NCI-H1417 (cell line): ENCODE measurements at regions not wholly inside any gene's neighbourhood (a gene's known extent, or its start where the extent isn't known, plus 50 kb on each side); places are given as distances from the start of the nearest gene placed in this dataset.

Experiments
- DNase-seq, 3 experiments: peaks; one replicate each; lab custom pipeline; 2025; lab: John Stamatoyannopoulos, UW

DNA sequence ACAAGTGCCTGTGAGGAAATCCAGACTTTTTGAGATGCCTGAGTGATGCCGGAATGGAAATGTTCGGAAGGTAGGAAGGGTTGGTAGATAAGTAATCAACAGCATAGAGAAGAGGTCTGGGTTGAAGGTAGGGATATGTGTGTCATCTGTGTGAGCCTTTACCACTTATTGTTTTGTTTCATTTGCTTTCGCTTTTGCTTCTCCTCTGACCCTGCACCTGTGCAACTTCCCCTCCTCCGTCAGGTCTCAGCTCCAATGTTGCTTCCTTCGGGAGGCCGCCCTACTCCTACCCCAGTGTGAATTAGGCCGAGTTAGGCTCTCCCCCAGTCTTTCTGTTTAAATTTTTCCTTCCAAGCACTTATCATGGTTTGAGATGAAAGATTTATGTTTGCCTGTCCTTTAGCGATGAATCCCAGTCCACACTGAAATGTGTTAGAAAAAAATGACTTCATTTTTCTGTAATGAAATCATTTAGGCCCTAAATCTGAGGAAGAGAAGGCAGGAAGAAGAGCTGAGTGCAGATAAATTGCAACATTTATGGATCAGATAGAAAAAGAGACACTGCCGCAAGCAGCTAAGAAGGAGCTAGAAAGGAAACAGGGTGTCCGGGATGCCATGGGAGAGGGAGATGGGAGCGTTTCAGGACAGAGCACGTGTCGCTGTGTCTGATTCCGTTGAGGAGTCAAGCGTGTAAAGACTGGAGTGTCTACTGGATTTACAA is 139.6 kb upstream of the PELI1 start:
- DNase-seq, result no peak

GRCh38 chr2:64284751-64285150 is 140.5 kb upstream of the PELI1 start:
- DNase-seq, result no peak

- no peak for DNase-seq
Observed at GRCh38 chr2:64287202-64287740, 143.1 kb upstream of the PELI1 start.

GRCh38 chr2:64288321-64289193 is 144.3 kb upstream of the PELI1 start:
- DNase-seq, result no peak

- no peak for DNase-seq
Observed at GRCh38 chr2:64289251-64289650, 145.0 kb upstream of the PELI1 start.

DNA sequence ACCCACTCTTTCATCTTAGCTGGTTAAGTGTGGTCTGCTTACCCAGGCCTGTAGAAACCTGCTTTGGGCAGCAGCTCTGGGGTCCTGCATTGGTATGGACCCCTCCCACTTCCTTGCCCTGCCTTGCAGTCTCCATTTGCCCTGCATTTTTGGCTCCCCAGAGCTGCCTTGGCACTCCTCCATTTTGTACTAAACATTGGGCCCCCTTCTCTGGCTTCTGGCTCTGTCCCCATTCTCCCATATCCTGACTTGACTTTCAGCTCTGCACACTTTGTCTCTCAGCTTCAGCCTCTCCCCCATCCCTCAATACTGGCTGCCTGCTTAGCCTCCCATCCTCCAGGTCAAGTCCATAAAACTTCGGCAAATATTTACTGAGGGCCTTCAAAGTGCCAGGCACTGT is 145.5 kb upstream of the PELI1 start:
- DNase-seq, result no peak

- no peak for DNase-seq
Observed at GRCh38 chr2:64291181-64291580, 147.0 kb upstream of the PELI1 start.

- peak in 1 of 3 experiments; percentile 14 for DNase-seq
Observed at GRCh38 chr2:64295326-64296139, 151.3 kb upstream of the PELI1 start.

- DNase-seq, result peak in 2 of 3 experiments; percentile 60 to 81
Observed at GRCh38 chr2:64296140-64296480, 151.9 kb upstream of the PELI1 start.

DNA sequence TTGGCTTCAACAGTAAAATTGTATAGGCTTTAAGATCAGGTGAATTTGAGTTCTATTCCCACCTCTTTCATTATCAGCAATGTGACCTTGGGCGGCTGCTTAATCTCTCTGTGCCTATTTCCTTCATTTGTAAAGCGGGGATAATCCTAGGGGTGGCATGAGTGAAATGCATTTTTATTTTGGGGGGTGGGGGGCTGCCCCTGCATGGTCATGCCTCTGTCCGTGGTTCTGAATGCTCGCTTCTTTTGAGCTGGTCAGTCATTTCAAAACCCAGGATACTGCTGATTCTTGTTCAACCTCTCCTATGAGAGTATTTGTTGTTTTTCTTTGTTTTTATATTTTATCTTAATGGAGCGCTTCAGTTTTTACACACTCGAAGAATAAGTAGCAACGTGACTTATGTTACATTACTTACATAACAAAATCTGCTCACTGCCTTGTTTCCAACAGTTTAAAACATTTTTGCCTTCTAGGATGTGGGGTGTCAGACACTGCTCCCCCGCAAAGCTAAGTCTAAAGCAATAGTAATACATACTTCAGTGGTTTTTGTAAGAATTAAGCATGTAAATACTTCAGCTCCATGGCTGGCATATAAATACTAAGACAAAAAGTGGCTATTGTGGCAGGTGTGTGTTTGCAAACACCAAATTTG is 152.6 kb upstream of the PELI1 start:
- no peak for DNase-seq

DNA sequence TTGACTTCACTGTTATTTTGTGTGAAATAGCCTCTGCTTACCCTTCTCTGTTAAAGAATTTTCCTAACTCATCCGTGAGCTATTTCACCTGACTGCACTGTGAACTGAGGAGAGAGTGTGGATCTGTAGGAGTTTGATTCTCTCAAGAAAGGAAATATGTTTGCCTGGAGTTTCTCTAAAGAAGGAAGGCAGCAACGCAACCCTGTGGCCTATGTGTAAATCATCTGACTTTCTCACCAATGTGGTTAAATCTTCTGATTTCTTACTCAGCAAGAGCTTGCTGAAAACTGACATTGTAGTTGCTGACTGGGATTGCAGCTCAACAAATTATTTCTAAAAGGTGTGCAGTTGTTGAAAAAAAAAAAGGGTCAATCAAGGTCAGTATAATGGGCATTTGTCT is 153.9 kb upstream of the PELI1 start:
- DNase-seq, result no peak

DNA sequence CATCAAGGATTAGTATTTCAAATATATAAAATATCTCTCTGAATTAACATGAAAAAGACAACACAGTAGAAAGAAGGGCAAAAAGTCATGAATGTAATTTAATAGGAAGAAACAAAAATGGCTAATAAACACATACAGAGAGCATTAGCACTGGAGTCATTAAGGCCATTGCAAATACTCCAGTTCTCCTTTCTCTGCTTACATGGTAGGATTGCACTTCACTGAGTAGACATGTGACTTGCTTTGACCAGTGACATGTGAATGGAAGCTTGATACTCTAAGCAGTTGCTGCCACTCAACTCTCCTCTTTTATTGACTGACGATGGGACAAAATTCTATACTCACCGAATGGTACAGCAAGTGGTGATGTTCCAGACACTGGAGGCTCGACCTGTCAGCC is 153.9 kb upstream of the LGALSL start:
- DNase-seq, result peak in 1 of 3 experiments; percentile 21

DNA sequence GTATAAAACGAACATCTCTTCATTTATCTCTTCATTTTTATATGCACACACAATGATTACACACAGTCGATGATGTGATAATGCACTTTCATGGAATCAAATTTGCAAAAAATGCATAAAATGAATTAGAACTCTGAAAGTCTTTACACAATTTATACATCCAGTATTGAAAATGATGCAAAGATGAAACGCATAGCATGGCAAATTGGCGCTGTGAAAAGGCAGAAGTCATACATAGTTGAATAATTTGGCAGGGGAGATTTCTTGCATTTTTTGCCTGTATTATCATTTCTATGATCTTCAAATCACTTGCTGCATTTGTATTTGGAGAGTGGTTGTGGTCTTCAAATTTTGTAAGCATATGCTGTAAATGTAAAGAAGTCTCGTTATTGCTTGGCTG is 150.7 kb upstream of the LGALSL start:
- no peak for DNase-seq

GRCh38 chr2:64307421-64307820 is 146.5 kb upstream of the LGALSL start:
- no peak for DNase-seq

DNA sequence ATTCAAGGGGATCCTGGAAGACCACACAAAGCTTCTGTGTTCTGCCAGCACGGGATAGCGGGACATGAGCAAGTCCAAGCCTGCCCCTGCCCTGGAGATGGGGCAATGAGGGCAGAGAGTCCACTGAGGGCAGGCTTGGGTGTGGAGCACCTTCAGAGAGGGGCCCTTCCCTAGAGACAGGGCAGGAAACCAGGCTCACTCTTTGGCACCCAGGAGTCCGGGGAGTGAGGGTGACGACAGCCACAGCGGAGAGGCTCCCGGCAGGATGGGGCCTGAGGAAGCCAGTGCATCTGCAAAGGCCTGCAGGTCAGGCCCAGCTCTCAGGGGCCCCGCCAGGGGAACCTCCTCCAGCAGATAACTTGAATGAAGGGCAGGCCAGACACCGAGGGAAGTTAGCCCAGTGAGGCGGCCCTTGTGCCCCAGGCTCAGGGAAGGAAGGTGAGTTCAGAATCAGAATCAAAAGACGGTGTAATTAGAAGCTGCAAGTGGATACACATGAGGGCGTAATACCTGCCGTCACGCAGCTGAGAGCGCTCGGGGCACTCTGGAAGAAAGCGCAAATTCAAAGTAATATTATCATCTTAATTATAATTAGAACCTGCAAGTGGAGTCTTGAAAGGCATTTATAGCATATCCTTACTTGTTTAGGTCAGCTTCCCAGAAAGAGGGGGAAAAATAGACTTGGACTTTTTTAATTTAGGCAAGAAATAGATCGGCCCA is 142.6 kb upstream of the LGALSL start:
- no peak for DNase-seq

- peak in 2 of 3 experiments; percentile 39 to 82 for DNase-seq
Observed at GRCh38 chr2:64311948-64312621, 141.9 kb upstream of the LGALSL start.

DNA sequence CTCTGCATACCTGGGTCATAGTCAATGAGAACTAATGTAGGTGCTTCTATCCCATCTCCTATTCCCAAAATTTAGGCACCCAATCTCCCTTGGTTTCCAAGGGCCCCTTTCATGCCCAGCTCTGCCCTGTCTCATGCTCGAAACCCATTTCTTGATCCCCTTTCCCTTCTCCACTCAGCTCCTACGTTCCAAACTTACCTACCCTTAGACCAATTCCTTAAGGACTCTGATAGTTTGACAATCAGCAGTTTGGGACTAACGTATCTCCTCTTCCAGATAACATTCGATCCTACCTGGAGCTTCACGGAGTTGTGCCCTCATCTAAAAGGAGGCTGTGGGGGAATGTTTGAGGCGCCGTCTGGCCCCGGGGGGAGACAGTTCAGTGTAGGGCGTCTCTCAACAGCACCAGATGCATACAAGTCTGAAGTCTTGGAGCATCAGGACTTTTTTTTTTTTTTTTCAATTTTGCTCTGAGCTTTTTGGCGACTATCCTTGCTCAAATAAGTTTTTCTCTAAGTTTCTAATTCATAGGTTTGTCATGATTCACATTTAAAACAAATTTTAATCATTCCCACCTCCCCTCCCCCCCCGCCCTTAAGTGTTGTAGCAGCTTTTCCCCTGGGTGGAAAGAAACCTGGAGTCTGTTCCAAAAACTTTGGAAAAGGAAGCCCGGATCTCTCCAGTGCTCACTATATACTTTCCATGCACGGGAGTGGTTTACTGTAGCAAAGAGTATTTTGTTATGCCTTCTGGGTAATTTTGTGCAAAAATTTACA is 141.2 kb upstream of the LGALSL start:
- no peak for DNase-seq

DNA sequence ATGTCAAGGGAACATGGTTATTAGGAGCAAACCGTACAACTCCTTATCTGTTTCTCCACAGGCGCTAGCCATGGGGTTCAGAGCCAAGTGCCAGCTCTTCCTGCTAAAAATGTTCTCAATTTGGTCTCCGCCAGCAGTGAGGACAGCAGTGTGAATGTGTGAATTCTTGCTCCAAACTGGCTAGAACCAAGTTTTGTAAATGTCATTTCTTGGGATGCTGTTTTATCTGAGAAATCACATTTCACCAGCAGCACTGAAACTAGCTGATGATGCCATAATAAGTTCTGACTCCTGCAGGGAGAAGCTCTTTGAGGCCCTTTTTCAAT is 140.6 kb upstream of the LGALSL start:
- no peak for DNase-seq

- DNase-seq, result no peak
Observed at GRCh38 chr2:64315291-64315960, 138.5 kb upstream of the LGALSL start.
